ENCODE measurements at regions not wholly inside any gene's neighbourhood (a gene's known extent, or its start where the extent isn't known, plus 50 kb on each side); places are given as distances from the start of the nearest gene placed in this dataset.
A peak's percentile ranks its signal among the peaks of the same experiment; 100 is the strongest.

DNA sequence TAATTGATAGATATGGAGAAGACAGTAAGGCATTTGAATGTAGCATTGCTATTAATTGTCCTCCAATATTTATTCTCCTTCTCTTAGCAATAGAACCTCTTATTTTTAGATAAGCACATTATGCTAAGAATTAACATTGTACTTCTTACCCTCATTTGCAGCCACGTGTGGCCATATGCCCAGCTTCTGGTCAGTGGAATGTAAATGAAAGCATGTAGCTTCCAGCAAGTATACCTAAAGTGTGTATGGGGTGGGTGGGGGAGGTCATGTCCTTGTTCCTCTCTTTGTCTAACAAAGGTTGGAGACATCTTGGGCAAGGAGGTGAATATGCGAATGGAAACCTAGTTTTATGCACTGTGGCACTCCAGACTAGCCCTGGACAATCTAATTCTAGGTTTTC is 133.6 kb upstream of the HMCN1 start:
- no peak overlapping the region for H3K27ac ChIP-seq (ENCODE audit: low read depth, low read length)
- H3K27me3 ChIP-seq (ENCODE audit: low read length): no peaks in the 10 kb centered on the region
- no peaks in the 10 kb centered on the region for H3K9me2 ChIP-seq (replicated peaks; ENCODE audit: insufficient read depth, low read length)
- no peak overlapping the region for H3K4me3 ChIP-seq (ENCODE audit: insufficient read depth, low read length, poor library complexity, severe bottlenecking)
- H3K9ac ChIP-seq (ENCODE audit: low read length): no peak overlapping the region
- H3F3A ChIP-seq (ENCODE audit: insufficient read depth): no peaks in the 10 kb centered on the region
- no peak overlapping the region for H3K4me2 ChIP-seq (ENCODE audit: low read depth, low read length, poor library complexity, severe bottlenecking)
- H3K79me2 ChIP-seq (ENCODE audit: insufficient read depth, low read length): no peaks in the 10 kb centered on the region
- H2AFZ ChIP-seq (ENCODE audit: low read depth, low read length, severe bottlenecking): no peak overlapping the region
- TF ChIP-seq, protein P1, sequence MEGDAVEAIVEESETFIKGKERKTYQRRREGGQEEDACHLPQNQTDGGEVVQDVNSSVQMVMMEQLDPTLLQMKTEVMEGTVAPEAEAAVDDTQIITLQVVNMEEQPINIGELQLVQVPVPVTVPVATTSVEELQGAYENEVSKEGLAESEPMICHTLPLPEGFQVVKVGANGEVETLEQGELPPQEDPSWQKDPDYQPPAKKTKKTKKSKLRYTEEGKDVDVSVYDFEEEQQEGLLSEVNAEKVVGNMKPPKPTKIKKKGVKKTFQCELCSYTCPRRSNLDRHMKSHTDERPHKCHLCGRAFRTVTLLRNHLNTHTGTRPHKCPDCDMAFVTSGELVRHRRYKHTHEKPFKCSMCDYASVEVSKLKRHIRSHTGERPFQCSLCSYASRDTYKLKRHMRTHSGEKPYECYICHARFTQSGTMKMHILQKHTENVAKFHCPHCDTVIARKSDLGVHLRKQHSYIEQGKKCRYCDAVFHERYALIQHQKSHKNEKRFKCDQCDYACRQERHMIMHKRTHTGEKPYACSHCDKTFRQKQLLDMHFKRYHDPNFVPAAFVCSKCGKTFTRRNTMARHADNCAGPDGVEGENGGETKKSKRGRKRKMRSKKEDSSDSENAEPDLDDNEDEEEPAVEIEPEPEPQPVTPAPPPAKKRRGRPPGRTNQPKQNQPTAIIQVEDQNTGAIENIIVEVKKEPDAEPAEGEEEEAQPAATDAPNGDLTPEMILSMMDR (IDR thresholded peaks at IDR 0.05; ENCODE audit: insufficient read depth, low read length, poor library complexity, severe bottlenecking): no peak
- no peak for TF ChIP-seq EZH2phosphoT487 (conservative IDR thresholded peaks at IDR 0.05; ENCODE audit: low read length)
- H3K9me3 ChIP-seq (ENCODE audit: insufficient read depth, low read length): no peaks in the 10 kb centered on the region
- H4K20me1 ChIP-seq (ENCODE audit: low read depth, low read length): no peaks in the 10 kb centered on the region
- no peaks in the 10 kb centered on the region for H3K36me3 ChIP-seq (ENCODE audit: low read length)

DNA sequence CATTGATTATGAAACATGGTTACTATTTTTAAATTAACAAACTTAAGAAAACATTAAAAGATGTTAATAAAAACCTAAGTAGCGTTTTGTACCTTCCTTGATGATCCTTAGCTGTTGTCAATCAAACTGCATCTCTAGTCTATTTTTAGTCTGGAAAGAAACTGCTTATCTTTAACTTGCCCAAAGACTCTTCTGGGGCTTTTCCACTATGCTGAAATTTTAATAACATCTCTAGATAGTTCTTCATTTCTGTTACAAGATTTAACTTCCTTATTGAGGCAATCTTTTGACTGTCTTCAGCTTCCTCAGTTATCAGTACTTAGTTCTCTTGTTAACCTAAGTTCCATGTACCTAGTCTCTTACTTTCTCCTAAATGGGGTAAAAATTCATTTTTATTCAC is 135.9 kb upstream of the HMCN1 start:
- H4K20me1 ChIP-seq (ENCODE audit: low read depth, low read length): no peaks in the 10 kb centered on the region
- H3K36me3 ChIP-seq (ENCODE audit: low read length): no peaks in the 10 kb centered on the region
- H2AFZ ChIP-seq (ENCODE audit: low read depth, low read length, severe bottlenecking): no peak overlapping the region
- no peaks in the 10 kb centered on the region for H3K79me2 ChIP-seq (ENCODE audit: insufficient read depth, low read length)
- H3K9me3 ChIP-seq (ENCODE audit: insufficient read depth, low read length): no peaks in the 10 kb centered on the region
- no peaks in the 10 kb centered on the region for H3F3A ChIP-seq (ENCODE audit: insufficient read depth)
- no peak overlapping the region for H3K9ac ChIP-seq (ENCODE audit: low read length)
- no peak overlapping the region for H3K4me3 ChIP-seq (ENCODE audit: insufficient read depth, low read length, poor library complexity, severe bottlenecking)
- no peaks in the 10 kb centered on the region for H3K27me3 ChIP-seq (ENCODE audit: low read length)
- H3K9me2 ChIP-seq (replicated peaks; ENCODE audit: insufficient read depth, low read length): no peaks in the 10 kb centered on the region
- H3K27ac ChIP-seq (ENCODE audit: low read depth, low read length): no peak overlapping the region
- no peak overlapping the region for H3K4me2 ChIP-seq (ENCODE audit: low read depth, low read length, poor library complexity, severe bottlenecking)
- TF ChIP-seq, protein P1 (IDR thresholded peaks at IDR 0.05; ENCODE audit: insufficient read depth, low read length, poor library complexity, severe bottlenecking): no peak
- TF ChIP-seq EZH2phosphoT487 (conservative IDR thresholded peaks at IDR 0.05; ENCODE audit: low read length): no peak

DNA sequence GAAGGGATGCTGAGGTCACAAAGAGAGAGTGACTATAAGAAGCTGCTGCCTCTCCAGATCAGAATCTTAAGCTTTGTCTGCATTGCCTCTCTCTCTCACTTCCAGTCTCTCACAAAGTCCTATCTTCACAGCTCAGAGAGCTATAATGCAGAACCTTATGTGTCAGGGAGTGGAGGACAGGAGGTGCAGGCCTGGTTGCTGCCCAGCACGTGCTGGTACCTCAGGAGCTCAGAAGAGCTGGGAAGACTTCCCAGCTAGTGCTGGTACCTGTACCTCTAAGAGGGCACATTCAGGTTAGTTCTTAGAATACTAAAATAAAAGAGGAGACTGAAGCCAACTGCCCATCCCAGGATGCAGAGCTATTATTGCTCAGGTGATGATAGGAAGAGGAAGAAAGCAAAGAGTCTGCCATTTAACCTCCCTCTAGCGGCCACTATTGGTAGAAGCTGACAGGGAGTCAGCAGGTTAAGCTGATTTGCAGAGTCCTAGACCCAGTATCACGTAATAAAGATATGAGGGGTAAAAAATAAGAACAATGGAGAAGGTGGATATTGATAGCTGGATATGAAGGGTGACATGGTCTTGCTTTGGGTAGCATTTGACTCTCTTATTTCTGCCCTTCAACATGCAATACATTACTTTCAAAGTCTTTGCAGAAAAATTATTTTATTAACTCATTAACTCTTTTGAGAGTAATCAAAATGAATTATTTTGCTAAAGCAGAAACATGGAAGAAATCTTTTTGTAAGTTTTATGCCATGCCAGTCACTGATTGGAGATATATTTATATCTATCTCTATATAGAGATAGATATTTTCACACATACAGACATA is 138.1 kb upstream of the HMCN1 start:
- Histone ChIP-seq H3K9ac (ENCODE audit: low read length) (no peak overlapping the region), H3K27me3 (ENCODE audit: low read length) (no peaks in the 10 kb centered on the region), H3K4me3 (ENCODE audit: insufficient read depth, low read length, poor library complexity, severe bottlenecking) (no peak overlapping the region), H3K79me2 (ENCODE audit: insufficient read depth, low read length) (no peaks in the 10 kb centered on the region), H3K27ac (ENCODE audit: low read depth, low read length) (no peak overlapping the region), H4K20me1 (ENCODE audit: low read depth, low read length) (no peaks in the 10 kb centered on the region), H2AFZ (ENCODE audit: low read depth, low read length, severe bottlenecking) (peak overlapping the region; percentile 93), H3K9me2 (replicated peaks; ENCODE audit: insufficient read depth, low read length) (no peaks in the 10 kb centered on the region), H3F3A (ENCODE audit: insufficient read depth) (no peaks in the 10 kb centered on the region), H3K4me2 (ENCODE audit: low read depth, low read length, poor library complexity, severe bottlenecking) (no peak overlapping the region), H3K9me3 (ENCODE audit: insufficient read depth, low read length) (no peaks in the 10 kb centered on the region), H3K36me3 (ENCODE audit: low read length) (no peaks in the 10 kb centered on the region)
- TF ChIP-seq, protein P1 (IDR thresholded peaks at IDR 0.05; ENCODE audit: insufficient read depth, low read length, poor library complexity, severe bottlenecking): peak; percentile 87
- TF ChIP-seq EZH2phosphoT487 (conservative IDR thresholded peaks at IDR 0.05; ENCODE audit: low read length): no peak

Data from SU-DHL-6 (cell line).